HCT116 (cell line): ENCODE measurements at regions not wholly inside any gene's neighbourhood (a gene's known extent, or its start where the extent isn't known, plus 50 kb on each side); places are given as distances from the start of the nearest gene placed in this dataset.

ENCODE experiments used
- ATAC-seq: fragments of 200-7000 bp; cut with Tn5 transposase; 2 replicates; pipeline ENCODE4 v1.9.1; 2020; ENCODE audit warnings: mild to moderate bottlenecking, moderate library complexity
- BruUV-seq: library from RNA; stranded (reverse); fragments of 400-500 nt; replicated peaks from 2 replicates; lab custom pipeline; 2021; lab: Mats Ljungman, UMichigan
- CTCF ChIA-PET: fragments of 300-600 bp; sonication (Branson Sonifier 250); formaldehyde crosslinking; loops from one replicate; lab custom pipeline; 2021; ENCODE audit warnings: antibody characterized with exemption; lab: Charles Lee
- POLR2A ChIA-PET: fragments of 300-600, 350-600 bp; sonication (Branson Sonifier 250); formaldehyde crosslinking; loops from one replicate; lab custom pipeline; 2021; ENCODE audit warnings: antibody characterized with exemption; lab: Charles Lee
- RAD21 ChIA-PET, 2 experiments: fragments of 300-600 bp; sonication (Branson Sonifier 250); formaldehyde crosslinking; loops; one replicate each; lab custom pipeline; 2023; ENCODE audit warnings: low total read pairs in 2 of 2; ENCODE audit not compliant: uncharacterized antibody in 2 of 2, unreplicated experiment in 2 of 2, low non-redundant PET in 1 of 2; lab: Charles Lee
- DNase-seq: peaks from one replicate; pipeline ENCODE4 v3.0.0-alpha.2; 2010; ENCODE audit warnings: low read depth, low spot score
- H2AFZ ChIP-seq: fragments of 200-600 bp; shearing (Covaris generic), sonication (generic); 2 replicates; pipeline ENCODE4 v1.6.1; 2017; ENCODE audit warnings: low read depth, mixed run types, mixed read lengths, antibody characterized with exemption, low read length; ENCODE audit not compliant: poor library complexity, severe bottlenecking
- H3K27ac ChIP-seq: 2 replicates; pipeline ENCODE4 v1.5.1; 2012; ENCODE audit warnings: low read depth, low read length
- H3K27me3 ChIP-seq: fragments of 200-600 bp; sonication (generic); 2 replicates; pipeline ENCODE4 v1.6.1; 2016; ENCODE audit warnings: mixed run types, low read length, mixed read lengths; ENCODE audit not compliant: insufficient read depth
- H3K36me3 ChIP-seq, 2 experiments: fragments of 200-500 bp in 1 of 2; fragments of 200-600 bp in 1 of 2; sonication (Bioruptor generic) in 1 of 2; sonication (generic) in 1 of 2; 2 replicates each; pipeline versions ENCODE4 v1.5.1 to v1.6.1; 2014 to 2016; ENCODE audit warnings: low read length in 2 of 2, inconsistent platforms in 1 of 2, mixed read lengths in 1 of 2, mixed run types in 1 of 2; ENCODE audit not compliant: insufficient read depth in 2 of 2, control insufficient read depth in 1 of 2
- H3K4me1 ChIP-seq, 2 experiments: fragments of 200-600 bp in 1 of 2; sonication (generic) in 1 of 2; 2 replicates each; pipeline versions ENCODE4 v1.5.1 to v1.6.1; 2012 to 2017; ENCODE audit warnings: low read length in 2 of 2, inconsistent platforms in 1 of 2, mild to moderate bottlenecking in 1 of 2, mixed read lengths in 1 of 2, mixed run types in 1 of 2, moderate library complexity in 1 of 2; ENCODE audit not compliant: insufficient read depth in 2 of 2, control insufficient read depth in 1 of 2
- H3K4me2 ChIP-seq: fragments of 200-600 bp; sonication (generic); 2 replicates; pipeline ENCODE4 v1.6.1; 2017; ENCODE audit warnings: mixed run types, low read length, mixed read lengths
- H3K4me3 ChIP-seq, 2 experiments: fragments of 200-600 bp in 1 of 2; sonication (generic) in 1 of 2; replicated peaks in 1 of 2; 2 replicates each; pipeline ENCODE4 v1.5.1; 2011 to 2016; ENCODE audit warnings: low read length in 2 of 2, control low read depth in 1 of 2, low read depth in 1 of 2, mild to moderate bottlenecking in 1 of 2, mixed read lengths in 1 of 2, mixed run types in 1 of 2
- H3K79me2 ChIP-seq: fragments of 200-600 bp; sonication (generic); 2 replicates; pipeline ENCODE4 v1.6.1; 2017; ENCODE audit warnings: mild to moderate bottlenecking, mixed run types, low read length, moderate library complexity, mixed read lengths; ENCODE audit not compliant: insufficient read depth
- H3K9ac ChIP-seq: fragments of 200-600 bp; sonication (generic); 2 replicates; pipeline ENCODE4 v1.6.1; 2016; ENCODE audit warnings: low read length, mixed read lengths
- H3K9me2 ChIP-seq: fragments of 200-600 bp; sonication (generic), shearing (Covaris generic); 2 replicates; pipeline ENCODE4 v1.6.1; 2017; ENCODE audit warnings: mixed run types, mild to moderate bottlenecking, moderate library complexity; ENCODE audit not compliant: insufficient read depth
- H3K9me3 ChIP-seq, 2 experiments: fragments of 200-500 bp in 1 of 2; fragments of 200-600 bp in 1 of 2; sonication (Bioruptor generic) in 1 of 2; sonication (generic) in 1 of 2; 2 replicates each; pipeline ENCODE4 v1.6.1; 2014 to 2017; ENCODE audit warnings: low read length in 2 of 2, mixed read lengths in 2 of 2, inconsistent platforms in 1 of 2, low read depth in 1 of 2, mild to moderate bottlenecking in 1 of 2, mixed run types in 1 of 2, moderate library complexity in 1 of 2; ENCODE audit not compliant: control insufficient read depth in 1 of 2, insufficient read depth in 1 of 2
- H4K20me1 ChIP-seq: fragments of 200-600 bp; sonication (generic), shearing (Covaris generic); 2 replicates; pipeline ENCODE4 v1.6.1; 2017; ENCODE audit warnings: mixed run types, mild to moderate bottlenecking, moderate library complexity; ENCODE audit not compliant: insufficient read depth
- CTCF ChIP-seq, 3 experiments: fragments of 200-600 bp in 1 of 3; sonication (generic) in 1 of 3; IDR thresholded peaks in 2 of 3; conservative IDR thresholded peaks in 1 of 3; 2 replicates each; pipeline ENCODE4 v1.5.1; 2012 to 2017; ENCODE audit warnings: low read depth in 2 of 3, low read length in 2 of 3, antibody characterized with exemption in 1 of 3, borderline replicate concordance in 1 of 3, control low read depth in 1 of 3, mild to moderate bottlenecking in 1 of 3, mixed read lengths in 1 of 3, mixed run types in 1 of 3, moderate library complexity in 1 of 3; ENCODE audit not compliant: insufficient read depth in 1 of 3
- EZH2phosphoT487 ChIP-seq: fragments of 200-600 bp; IDR thresholded peaks from 2 replicates; pipeline ENCODE4 v1.6.1; 2018; ENCODE audit warnings: antibody characterized with exemption, borderline replicate concordance
- POLR2A ChIP-seq: IDR thresholded peaks from 2 replicates; pipeline ENCODE4 v1.7.0; 2011; ENCODE audit warnings: borderline replicate concordance; ENCODE audit not compliant: insufficient read depth, insufficient read length; ENCODE audit errors: extremely low read depth
- POLR2AphosphoS5 ChIP-seq: IDR thresholded peaks from 2 replicates; pipeline ENCODE4 v1.6.1; 2011; ENCODE audit warnings: mild to moderate bottlenecking, low read depth, low read length, moderate library complexity
- RAD21 ChIP-seq: IDR thresholded peaks from 2 replicates; pipeline ENCODE4 v1.6.1; 2012; ENCODE audit warnings: low read depth, mild to moderate bottlenecking
- REST ChIP-seq: IDR thresholded peaks from 2 replicates; pipeline ENCODE4 v1.6.1; 2012; ENCODE audit warnings: low read depth
- YY1 ChIP-seq: IDR thresholded peaks from 2 replicates; pipeline ENCODE4 v1.6.1; 2011; ENCODE audit warnings: low read length, low read depth, moderate library complexity, mild to moderate bottlenecking; ENCODE audit not compliant: insufficient replicate concordance; ENCODE audit errors: extremely low read depth
- ZBTB33 ChIP-seq: IDR thresholded peaks from 2 replicates; pipeline ENCODE4 v1.6.1; 2011; ENCODE audit warnings: mild to moderate bottlenecking, low read length, moderate library complexity; ENCODE audit not compliant: insufficient replicate concordance; ENCODE audit errors: extremely low read depth
- ZFX ChIP-seq: fragments of 450-650 bp; IDR thresholded peaks from 2 replicates; pipeline ENCODE4 v1.6.1; 2017
- intact Hi-C: fragments of 100-400 bp; cut with micrococcal nuclease; formaldehyde crosslinking; loops from 2 replicates; pipeline ENCODE4 v1.10.0; 2022

GRCh38 chr12:25617991-25618390 is 64.9 kb upstream of the LMNTD1 start:
- ATAC-seq = no peak
- no peak overlapping the region for H3K27ac ChIP-seq
- TF ChIP-seq YY1 = no peak
- no peak for TF ChIP-seq EZH2phosphoT487
- no peak for TF ChIP-seq REST
- no peak for TF ChIP-seq RAD21
- TF ChIP-seq ZFX = no peak
- TF ChIP-seq POLR2A = no peak
- TF ChIP-seq ZBTB33 = no peak
- no peak for TF ChIP-seq CTCF (IDR thresholded peaks at IDR 0.05 in 2 of 3, conservative IDR thresholded peaks at IDR 0.05 in 1 of 3; ENCODE audit: borderline replicate concordance in 1 of 3, insufficient read depth in 1 of 3, low read depth in 2 of 3, low read length in 2 of 3)
- TF ChIP-seq POLR2AphosphoS5 = no peak
- TF ChIP-seq, all 23 proteins: peak for 0
- Histone ChIP-seq H3K9ac (no peak overlapping the region), H3K4me1 (no peaks in the 10 kb centered on the region), H4K20me1 (no peaks in the 10 kb centered on the region), H2AFZ (no peak overlapping the region), H3K4me3 (no peak overlapping the region), H3K9me3 (no peaks in the 10 kb centered on the region), H3K9me2 (no peaks in the 10 kb centered on the region), H3K4me2 (no peak overlapping the region), H3K36me3 (no peaks in the 10 kb centered on the region), H3K79me2 (no peaks in the 10 kb centered on the region), H3K27me3 (no peaks in the 10 kb centered on the region)
- CTCF ChIA-PET = no interaction called here
- no peak for DNase-seq
- POLR2A ChIA-PET = no interaction called here
- RAD21 ChIA-PET = no interaction called here
- no TSS peak for BruUV-seq
- intact Hi-C loops = no loop called here
